WERI-Rb-1 (cell line): ENCODE measurements at regions not wholly inside any gene's neighbourhood (a gene's known extent, or its start where the extent isn't known, plus 50 kb on each side); places are given as distances from the start of the nearest gene placed in this dataset.

ENCODE experiments used
- DNase-seq: peaks from one replicate; pipeline ENCODE4 v3.0.0-alpha.2; 2020
- H3K27ac ChIP-seq: fragments of 250-450 bp; sonication (Bioruptor Pico); 2 replicates; pipeline ENCODE4 v1.5.1; 2020; ENCODE audit warnings: mild to moderate bottlenecking, moderate library complexity
- H3K27me3 ChIP-seq: fragments of 250-450 bp; sonication (Bioruptor Pico); 2 replicates; pipeline ENCODE4 v1.5.1; 2021; ENCODE audit warnings: mild to moderate bottlenecking, low read depth, moderate library complexity; ENCODE audit not compliant: insufficient read depth, severe bottlenecking
- H3K36me3 ChIP-seq: fragments of 250-450 bp; sonication (Bioruptor Pico); 2 replicates; pipeline ENCODE4 v1.5.1; 2020; ENCODE audit warnings: mild to moderate bottlenecking, moderate library complexity
- H3K4me3 ChIP-seq: 2 replicates; pipeline ENCODE4 v1.5.1; 2011; ENCODE audit warnings: low read depth, mild to moderate bottlenecking, control low read depth, low read length
- H3K9me3 ChIP-seq: fragments of 250-450 bp; sonication (Bioruptor Pico); 2 replicates; pipeline ENCODE4 v1.5.1; 2021; ENCODE audit warnings: mild to moderate bottlenecking, moderate library complexity; ENCODE audit not compliant: severe bottlenecking
- CTCF ChIP-seq: IDR thresholded peaks from 2 replicates; pipeline ENCODE4 v1.5.1; 2011; ENCODE audit warnings: low read depth, mild to moderate bottlenecking, control low read depth, inconsistent platforms, low read length

DNA sequence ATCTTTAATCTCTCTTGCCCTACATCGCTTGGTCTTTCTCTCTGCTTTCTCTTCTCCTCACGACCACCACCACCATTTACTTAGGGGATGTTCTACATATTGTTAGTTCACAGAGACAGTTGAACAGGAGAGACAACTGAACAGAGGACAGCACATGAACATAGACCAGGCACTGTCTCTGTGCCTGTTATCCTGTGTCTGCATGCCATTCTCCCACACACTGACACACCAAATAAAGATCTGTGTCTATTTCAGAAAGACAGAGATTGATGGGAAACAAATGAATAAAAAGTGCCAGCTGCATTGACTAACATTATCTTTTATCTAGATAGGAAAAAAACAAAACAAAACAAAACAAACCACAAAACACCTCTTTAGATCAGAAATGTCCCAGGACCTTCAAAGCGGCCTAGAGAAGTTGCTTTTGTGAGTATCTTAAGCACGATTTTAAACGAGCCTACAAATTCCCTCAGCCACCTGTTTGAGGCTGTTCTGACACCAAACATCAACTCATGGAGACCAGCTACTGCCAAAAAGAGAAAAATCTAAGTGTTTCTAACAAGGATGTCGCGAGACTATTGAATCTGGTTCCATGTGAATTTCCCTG, 77.6 kb upstream of the PARP11 start:
- H3K9me3 ChIP-seq = no peaks in the 10 kb centered on the region
- peaks cover 23% of the 10 kb centered on the region for H3K27me3 ChIP-seq
- DNase-seq = no peak
- no peak for TF ChIP-seq CTCF
- no peak overlapping the region for H3K4me3 ChIP-seq
- H3K27ac ChIP-seq = no peak overlapping the region
- H3K36me3 ChIP-seq = no peaks in the 10 kb centered on the region

GRCh38 chr12:3947781-3948180, 74.6 kb upstream of the PARP11 start:
- Histone ChIP-seq H3K4me3 (no peak overlapping the region), H3K36me3 (no peaks in the 10 kb centered on the region), H3K9me3 (no peaks in the 10 kb centered on the region), H3K27ac (no peak overlapping the region), H3K27me3 (peaks cover 31% of the 10 kb centered on the region)
- no peak for TF ChIP-seq CTCF
- no peak for DNase-seq

GRCh38 chr12:3945671-3946070, 72.5 kb upstream of the PARP11 start:
- no peak overlapping the region for H3K4me3 ChIP-seq
- no peaks in the 10 kb centered on the region for H3K9me3 ChIP-seq
- H3K27me3 ChIP-seq = peaks cover 31% of the 10 kb centered on the region
- TF ChIP-seq CTCF = no peak
- H3K27ac ChIP-seq = no peak overlapping the region
- DNase-seq = no peak
- no peaks in the 10 kb centered on the region for H3K36me3 ChIP-seq

- TF ChIP-seq CTCF = no peak
- Histone ChIP-seq H3K4me3 (no peak overlapping the region), H3K27me3 (peaks cover 31% of the 10 kb centered on the region), H3K36me3 (no peaks in the 10 kb centered on the region), H3K9me3 (no peaks in the 10 kb centered on the region), H3K27ac (no peak overlapping the region)
- no peak for DNase-seq
These were observed 71.4 kb upstream of the PARP11 start for GRCh38 chr12:3944620-3945019.

DNA sequence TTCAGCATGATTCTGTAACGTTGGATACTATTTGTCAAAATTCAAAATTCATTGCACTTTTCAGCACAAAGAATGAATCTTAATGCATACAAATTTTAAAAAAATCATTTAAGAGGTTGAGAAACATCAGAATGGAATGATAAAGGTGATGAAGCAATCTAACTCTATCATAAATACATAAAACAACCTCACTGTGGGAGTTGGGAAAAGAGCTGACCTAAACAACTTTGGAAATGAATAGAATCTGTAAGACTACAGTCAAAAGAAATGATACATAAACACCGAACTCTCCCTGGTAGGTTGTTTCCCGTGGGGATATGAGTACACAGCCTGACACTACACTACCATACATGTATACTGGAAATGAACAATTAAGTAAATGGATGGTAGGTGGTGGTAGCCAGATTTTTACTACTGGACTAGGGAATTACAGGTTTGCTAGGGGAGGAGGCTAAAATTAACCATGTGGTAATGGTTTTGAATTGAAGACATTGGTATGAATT, 64.9 kb upstream of the PARP11 start:
- Histone ChIP-seq H3K9me3 (no peaks in the 10 kb centered on the region), H3K27ac (no peak overlapping the region), H3K36me3 (no peaks in the 10 kb centered on the region), H3K27me3 (peaks cover 27% of the 10 kb centered on the region), H3K4me3 (no peak overlapping the region)
- no peak for TF ChIP-seq CTCF
- DNase-seq = no peak

DNA sequence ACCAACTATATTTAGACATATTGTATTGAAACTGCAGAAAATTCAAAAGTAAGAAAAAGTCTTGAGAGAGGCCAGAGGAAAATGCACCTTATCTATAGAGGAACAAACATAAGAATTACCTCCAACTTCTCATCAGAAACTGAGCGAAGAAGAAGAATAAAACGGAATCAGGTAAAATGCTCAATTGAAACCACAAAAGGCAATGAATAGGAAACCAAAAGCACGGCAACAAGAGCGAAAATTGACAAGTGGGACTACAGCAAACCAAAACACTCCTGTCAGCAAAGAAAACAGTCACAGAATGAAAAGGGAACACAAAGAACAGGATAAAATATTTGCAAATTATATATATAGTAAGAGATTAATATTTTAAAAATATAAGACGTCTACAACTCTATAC, 61.9 kb upstream of the PARP11 start:
- no peak for DNase-seq
- H3K9me3 ChIP-seq = no peaks in the 10 kb centered on the region
- H3K36me3 ChIP-seq = no peaks in the 10 kb centered on the region
- no peak overlapping the region for H3K4me3 ChIP-seq
- H3K27me3 ChIP-seq = peaks cover 34% of the 10 kb centered on the region
- H3K27ac ChIP-seq = no peak overlapping the region
- TF ChIP-seq CTCF = no peak
